ENCODE measurements at regions not wholly inside any gene's neighbourhood (a gene's known extent, or its start where the extent isn't known, plus 50 kb on each side); places are given as distances from the start of the nearest gene placed in this dataset.

DNA sequence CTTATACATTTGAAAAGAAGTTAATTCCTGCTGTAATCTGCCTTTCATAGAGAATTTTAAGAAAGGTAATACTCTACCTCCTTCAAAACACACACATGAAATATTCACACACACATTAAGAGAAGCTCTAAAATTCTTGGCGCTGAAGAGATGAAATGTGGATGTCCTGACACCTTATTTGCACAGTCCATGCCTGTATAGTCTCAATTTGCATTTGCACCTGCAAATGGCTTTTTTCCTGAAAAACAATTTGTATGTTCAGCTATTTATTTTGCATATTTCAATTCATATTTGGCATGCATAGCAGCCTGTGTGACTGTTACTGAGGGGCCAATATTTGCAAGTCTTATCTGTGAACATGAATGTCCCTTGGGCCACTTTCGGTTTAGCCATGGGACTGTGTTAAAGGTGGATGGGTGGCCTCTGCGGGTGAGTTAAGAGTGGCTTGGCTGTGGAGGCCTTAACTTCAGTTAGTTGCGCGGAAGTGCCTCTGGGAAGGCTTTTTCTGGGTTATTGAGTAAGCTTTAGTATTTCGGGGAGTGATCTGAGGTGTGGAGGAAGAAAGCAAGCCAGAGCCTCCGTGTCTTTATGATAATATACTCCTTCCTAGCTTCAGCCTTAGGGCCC, 443.3 kb upstream of the FAT1 start:
- intact Hi-C loops (cut with micrococcal nuclease), result no loop called here
- Mint-ChIP-seq H3K9me3 (peaks cover 0 to 4% (median 3%) of the 10 kb centered on the region in 8 donors), H3K4me1 (no peaks in the 10 kb centered on the region), H3K27ac (no peak overlapping the region), H3K36me3 (no peaks in the 10 kb centered on the region), H3K27me3 (no peaks in the 10 kb centered on the region), H3K4me3 (no peak overlapping the region)
- H3K4me3 ChIP-seq (ENCODE audit: low read length in 2 of 2), result no peak overlapping the region
- ChIA-PET POLR2A (ENCODE audit: partially characterized antibody) (no interaction called here), CTCF (ENCODE audit: partially characterized antibody) (no interaction called here)
- H3K27ac ChIP-seq (ENCODE audit: low read depth, low read length), result no peak overlapping the region
- no peaks in the 10 kb centered on the region for H3K4me1 ChIP-seq (ENCODE audit: insufficient read depth, low read length)
- H3K27me3 ChIP-seq (ENCODE audit: insufficient read depth, low read length), result no peaks in the 10 kb centered on the region
- no peak for DNase-seq
- no peaks in the 10 kb centered on the region for H3K9me3 ChIP-seq (ENCODE audit: control insufficient read depth in 1 of 2, low read length in 2 of 2)
- no peaks in the 10 kb centered on the region for H3K36me3 ChIP-seq (ENCODE audit: insufficient read depth, low read length)

DNA sequence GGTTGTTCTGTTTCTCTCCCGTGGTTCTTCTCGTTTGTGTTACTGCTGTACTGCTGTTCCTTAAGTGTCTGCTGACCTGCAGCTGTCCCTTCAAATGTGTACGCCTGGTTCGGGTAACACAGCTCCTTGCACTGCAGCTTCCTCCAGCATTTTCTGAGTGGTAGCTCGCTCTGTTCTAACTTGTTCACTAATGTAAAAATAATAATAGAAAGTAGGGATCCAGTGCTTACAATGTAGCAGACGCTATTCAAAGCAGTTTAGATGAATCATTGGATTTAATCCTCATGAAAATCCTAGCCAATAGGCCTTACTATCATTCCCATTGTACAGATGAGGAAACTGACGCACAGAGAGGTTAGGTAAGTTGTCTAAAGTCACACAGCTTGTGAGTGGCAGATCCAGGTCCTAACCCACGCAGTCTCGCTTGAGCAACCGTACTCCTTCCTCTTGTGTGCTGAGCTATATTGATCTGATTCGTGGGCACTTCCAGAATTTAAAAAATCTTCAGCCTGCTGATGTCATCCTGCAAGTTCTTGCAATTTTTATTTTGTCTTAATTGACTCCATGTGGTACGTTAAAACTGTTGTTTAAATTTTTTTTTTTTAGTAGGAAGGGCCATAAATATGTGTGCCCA, 448.2 kb upstream of the FAT1 start:
- no peak for DNase-seq
- Histone ChIP-seq H3K27ac (ENCODE audit: low read depth, low read length) (no peak overlapping the region), H3K9me3 (ENCODE audit: control insufficient read depth in 1 of 2, low read length in 2 of 2) (no peaks in the 10 kb centered on the region), H3K36me3 (ENCODE audit: insufficient read depth, low read length) (no peaks in the 10 kb centered on the region), H3K4me1 (ENCODE audit: insufficient read depth, low read length) (no peaks in the 10 kb centered on the region), H3K27me3 (ENCODE audit: insufficient read depth, low read length) (no peaks in the 10 kb centered on the region), H3K4me3 (ENCODE audit: low read length in 2 of 2) (no peak overlapping the region)
- CTCF ChIA-PET (ENCODE audit: partially characterized antibody), result no interaction called here
- Mint-ChIP-seq H3K4me3 (no peak overlapping the region), H3K36me3 (no peaks in the 10 kb centered on the region), H3K27me3 (no peaks in the 10 kb centered on the region), H3K27ac (no peak overlapping the region), H3K9me3 (peaks cover 0 to 15% (median 9%) of the 10 kb centered on the region in 8 donors), H3K4me1 (no peaks in the 10 kb centered on the region)
- POLR2A ChIA-PET (ENCODE audit: partially characterized antibody), result interaction anchor here (0.7 kb wide), 1 partner anchor 437 kb away, joined by 3 read pairs; no protein-coding TSS in a partner anchor
- intact Hi-C loops (cut with micrococcal nuclease), result no loop called here

DNA sequence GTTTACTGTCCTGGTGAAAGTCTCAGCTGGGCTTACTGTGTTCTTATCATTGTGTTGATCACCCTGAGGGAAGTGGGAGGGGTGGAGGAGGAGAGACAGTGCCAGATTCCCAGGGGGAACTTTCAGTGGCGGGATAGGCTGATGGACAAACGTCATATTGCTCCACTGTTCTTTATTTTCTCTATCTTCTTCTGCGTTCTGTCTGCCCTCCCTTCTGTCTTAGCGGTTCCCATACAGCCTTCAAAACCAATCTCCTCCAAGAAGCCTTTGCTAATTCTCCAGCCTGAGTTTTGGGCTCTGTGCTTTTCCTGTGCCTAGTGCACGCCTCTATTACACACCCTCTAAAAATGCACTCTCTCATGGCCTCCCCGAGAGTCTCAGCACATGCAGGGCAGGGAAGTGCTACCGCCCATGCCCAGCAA, 448.7 kb upstream of the FAT1 start:
- Histone ChIP-seq H3K4me1 (ENCODE audit: insufficient read depth, low read length) (no peaks in the 10 kb centered on the region), H3K27me3 (ENCODE audit: insufficient read depth, low read length) (no peaks in the 10 kb centered on the region), H3K4me3 (ENCODE audit: low read length in 2 of 2) (no peak overlapping the region), H3K9me3 (ENCODE audit: control insufficient read depth in 1 of 2, low read length in 2 of 2) (no peaks in the 10 kb centered on the region), H3K27ac (ENCODE audit: low read depth, low read length) (no peak overlapping the region), H3K36me3 (ENCODE audit: insufficient read depth, low read length) (no peaks in the 10 kb centered on the region)
- H3K27me3 Mint-ChIP-seq, result no peaks in the 10 kb centered on the region
- intact Hi-C loops (cut with micrococcal nuclease), result no loop called here
- H3K4me3 Mint-ChIP-seq, result no peak overlapping the region
- DNase-seq, result no peak
- H3K27ac Mint-ChIP-seq, result no peak overlapping the region
- POLR2A ChIA-PET (ENCODE audit: partially characterized antibody), result interaction anchor here (0.7 kb wide), 1 partner anchor 438 kb away, joined by 3 read pairs; no protein-coding TSS in a partner anchor
- no peaks in the 10 kb centered on the region for H3K4me1 Mint-ChIP-seq
- CTCF ChIA-PET (ENCODE audit: partially characterized antibody), result no interaction called here
- H3K36me3 Mint-ChIP-seq, result no peaks in the 10 kb centered on the region
- H3K9me3 Mint-ChIP-seq, result peaks cover 0 to 17% (median 10%) of the 10 kb centered on the region in 8 donors

DNA sequence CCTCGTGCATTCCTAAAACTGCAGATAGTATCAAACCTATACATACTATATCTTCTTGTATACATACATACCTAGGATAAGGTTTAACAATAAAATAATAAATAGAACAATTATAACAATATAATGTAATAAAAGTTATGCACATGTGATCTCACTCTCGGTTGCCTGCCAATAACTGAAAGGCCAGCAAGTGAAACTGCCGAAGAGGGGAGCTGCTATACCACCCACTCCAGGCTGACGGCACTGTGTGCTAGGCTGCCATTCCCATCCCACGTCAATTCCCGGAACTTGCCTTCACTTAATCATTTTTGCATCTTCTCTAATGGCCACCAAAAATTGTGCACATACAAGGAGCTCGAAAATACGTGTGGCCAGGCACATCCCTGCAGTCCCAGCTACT, 451.1 kb upstream of the FAT1 start:
- ChIA-PET POLR2A (ENCODE audit: partially characterized antibody) (no interaction called here), CTCF (ENCODE audit: partially characterized antibody) (no interaction called here)
- no peak for DNase-seq
- Histone ChIP-seq H3K27me3 (ENCODE audit: insufficient read depth, low read length) (no peaks in the 10 kb centered on the region), H3K36me3 (ENCODE audit: insufficient read depth, low read length) (no peaks in the 10 kb centered on the region), H3K4me1 (ENCODE audit: insufficient read depth, low read length) (no peaks in the 10 kb centered on the region), H3K4me3 (ENCODE audit: low read length in 2 of 2) (no peak overlapping the region), H3K27ac (ENCODE audit: low read depth, low read length) (no peak overlapping the region), H3K9me3 (ENCODE audit: control insufficient read depth in 1 of 2, low read length in 2 of 2) (no peaks in the 10 kb centered on the region)
- Mint-ChIP-seq H3K9me3 (peaks cover 0 to 20% (median 11%) of the 10 kb centered on the region in 8 donors), H3K4me3 (no peak overlapping the region), H3K27me3 (no peaks in the 10 kb centered on the region), H3K4me1 (no peaks in the 10 kb centered on the region), H3K27ac (no peak overlapping the region), H3K36me3 (no peaks in the 10 kb centered on the region)
- intact Hi-C loops (cut with micrococcal nuclease), result no loop called here

DNA sequence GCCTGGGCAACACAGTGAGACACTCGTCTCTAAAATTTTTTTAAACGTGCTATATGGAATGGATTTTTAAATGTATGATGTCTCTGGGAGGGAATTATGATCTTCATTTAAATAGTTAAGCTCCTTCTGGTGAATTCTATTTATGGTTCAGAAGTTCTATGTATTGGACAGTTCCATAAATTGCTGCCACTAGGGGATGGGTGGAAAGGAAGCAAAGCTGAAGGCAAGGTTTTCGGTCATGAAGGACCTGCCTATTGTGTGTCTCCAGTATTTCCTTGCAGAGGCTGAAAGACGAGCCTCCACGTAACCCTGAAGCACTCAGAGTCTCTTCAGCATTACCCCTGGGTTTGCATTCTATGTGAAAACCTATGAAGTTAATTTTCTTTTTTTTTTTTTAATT, 451.5 kb upstream of the FAT1 start:
- Mint-ChIP-seq H3K4me3 (no peak overlapping the region), H3K27ac (no peak overlapping the region), H3K4me1 (no peaks in the 10 kb centered on the region), H3K36me3 (no peaks in the 10 kb centered on the region), H3K9me3 (peaks cover 0 to 20% (median 11%) of the 10 kb centered on the region in 8 donors), H3K27me3 (no peaks in the 10 kb centered on the region)
- Histone ChIP-seq H3K36me3 (ENCODE audit: insufficient read depth, low read length) (no peaks in the 10 kb centered on the region), H3K4me1 (ENCODE audit: insufficient read depth, low read length) (no peaks in the 10 kb centered on the region), H3K9me3 (ENCODE audit: control insufficient read depth in 1 of 2, low read length in 2 of 2) (no peaks in the 10 kb centered on the region), H3K27ac (ENCODE audit: low read depth, low read length) (no peak overlapping the region), H3K4me3 (ENCODE audit: low read length in 2 of 2) (no peak overlapping the region), H3K27me3 (ENCODE audit: insufficient read depth, low read length) (no peaks in the 10 kb centered on the region)
- POLR2A ChIA-PET (ENCODE audit: partially characterized antibody), result no interaction called here
- CTCF ChIA-PET (ENCODE audit: partially characterized antibody), result no interaction called here
- no peak for DNase-seq
- intact Hi-C loops (cut with micrococcal nuclease), result no loop called here

DNA sequence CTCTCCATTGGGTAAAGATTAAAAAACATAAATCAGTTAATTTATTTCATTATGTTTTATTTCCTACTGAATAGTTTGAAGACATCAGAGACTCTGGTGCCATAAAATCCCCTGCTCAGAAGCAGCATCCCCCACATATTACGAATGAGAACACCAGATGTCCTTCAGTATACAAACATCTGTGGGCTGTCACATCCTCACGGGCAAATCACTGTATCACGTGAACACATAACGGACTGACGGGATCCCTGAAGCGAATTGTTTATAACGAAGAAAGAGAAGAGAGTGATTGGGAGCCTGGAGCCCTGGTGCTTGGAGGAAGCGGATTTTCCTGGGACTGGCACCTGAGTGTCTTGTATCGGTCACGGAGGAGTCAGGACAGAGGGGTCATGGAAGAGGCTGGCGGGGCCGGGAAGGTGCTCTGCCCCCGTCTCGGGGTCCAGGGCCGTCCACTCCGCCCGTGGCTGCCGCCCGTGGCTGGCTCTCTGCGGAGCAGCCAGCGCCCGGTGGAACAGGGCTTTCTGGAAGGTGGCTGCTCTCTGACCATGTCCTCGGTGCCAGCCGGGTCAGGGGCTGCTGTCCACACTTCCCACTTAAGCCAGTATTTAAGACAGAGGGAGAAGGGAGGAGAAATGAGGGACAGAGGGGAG, 452.7 kb upstream of the FAT1 start:
- no peaks in the 10 kb centered on the region for H3K27me3 Mint-ChIP-seq
- no peak overlapping the region for H3K4me3 Mint-ChIP-seq
- H3K9me3 Mint-ChIP-seq, result peaks cover 0 to 17% (median 10%) of the 10 kb centered on the region in 8 donors
- no peaks in the 10 kb centered on the region for H3K36me3 ChIP-seq (ENCODE audit: insufficient read depth, low read length)
- H3K4me1 ChIP-seq (ENCODE audit: insufficient read depth, low read length), result no peaks in the 10 kb centered on the region
- ChIA-PET CTCF (ENCODE audit: partially characterized antibody) (no interaction called here), POLR2A (ENCODE audit: partially characterized antibody) (no interaction called here)
- no peaks in the 10 kb centered on the region for H3K36me3 Mint-ChIP-seq
- H3K9me3 ChIP-seq (ENCODE audit: control insufficient read depth in 1 of 2, low read length in 2 of 2), result no peaks in the 10 kb centered on the region
- H3K27ac ChIP-seq (ENCODE audit: low read depth, low read length), result no peak overlapping the region
- no peak for DNase-seq
- H3K27ac Mint-ChIP-seq, result no peak overlapping the region
- intact Hi-C loops (cut with micrococcal nuclease), result no loop called here
- no peak overlapping the region for H3K4me3 ChIP-seq (ENCODE audit: low read length in 2 of 2)
- no peaks in the 10 kb centered on the region for H3K4me1 Mint-ChIP-seq
- no peaks in the 10 kb centered on the region for H3K27me3 ChIP-seq (ENCODE audit: insufficient read depth, low read length)

DNA sequence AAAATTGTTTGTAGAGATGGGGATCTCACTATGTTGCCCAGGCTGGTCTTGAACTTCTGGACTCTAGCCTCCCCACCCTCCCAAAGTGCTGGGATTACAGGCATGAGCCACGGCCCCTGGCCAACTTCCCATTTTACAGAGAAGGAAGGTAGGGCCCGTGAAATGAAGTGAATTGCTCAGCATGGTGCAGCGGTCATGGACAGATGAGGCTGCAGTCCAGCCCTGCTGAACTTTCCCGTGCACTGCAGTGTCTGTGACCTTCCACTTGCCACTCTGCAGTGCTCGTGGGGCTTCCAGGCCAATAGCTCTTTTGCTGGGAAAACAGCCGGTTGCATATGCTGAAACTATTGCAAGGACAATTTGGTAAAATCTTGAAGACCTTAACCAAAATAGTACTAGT, 454.4 kb upstream of the FAT1 start:
- CTCF ChIA-PET (ENCODE audit: partially characterized antibody), result no interaction called here
- peaks cover 0 to 17% (median 9%) of the 10 kb centered on the region in 8 donors for H3K9me3 Mint-ChIP-seq
- no peaks in the 10 kb centered on the region for H3K36me3 Mint-ChIP-seq
- H3K27me3 Mint-ChIP-seq, result no peaks in the 10 kb centered on the region
- H3K27ac Mint-ChIP-seq, result no peak overlapping the region
- no peaks in the 10 kb centered on the region for H3K4me1 ChIP-seq (ENCODE audit: insufficient read depth, low read length)
- no peak overlapping the region for H3K27ac ChIP-seq (ENCODE audit: low read depth, low read length)
- H3K4me3 ChIP-seq (ENCODE audit: low read length in 2 of 2), result no peak overlapping the region
- intact Hi-C loops (cut with micrococcal nuclease), result no loop called here
- no peak for DNase-seq
- no peaks in the 10 kb centered on the region for H3K9me3 ChIP-seq (ENCODE audit: control insufficient read depth in 1 of 2, low read length in 2 of 2)
- H3K4me3 Mint-ChIP-seq, result no peak overlapping the region
- H3K4me1 Mint-ChIP-seq, result no peaks in the 10 kb centered on the region
- POLR2A ChIA-PET (ENCODE audit: partially characterized antibody), result no interaction called here
- H3K27me3 ChIP-seq (ENCODE audit: insufficient read depth, low read length), result no peaks in the 10 kb centered on the region
- no peaks in the 10 kb centered on the region for H3K36me3 ChIP-seq (ENCODE audit: insufficient read depth, low read length)

Measured in CD4-positive, alpha-beta memory T cell (primary cell).